ENCODE measurements at regions not wholly inside any gene's neighbourhood (a gene's known extent, or its start where the extent isn't known, plus 50 kb on each side); places are given as distances from the start of the nearest gene placed in this dataset.

GRCh38 chr14:101127224-101127623 is 223.7 kb upstream of the RTL1 start:
- no peak for TF ChIP-seq CTCF (IDR thresholded peaks at IDR 0.05)
- no peak for TF ChIP-seq POLR2A (IDR thresholded peaks at IDR 0.05)
